ENCODE measurements at regions not wholly inside any gene's neighbourhood (a gene's known extent, or its start where the extent isn't known, plus 50 kb on each side); places are given as distances from the start of the nearest gene placed in this dataset.

GRCh38 chr3:95894820-95895219 is 919.6 kb upstream of the EPHA6 start:
- Mint-ChIP-seq H3K9me3 (peaks cover 11% of the 10 kb centered on the region), H3K36me3 (ENCODE audit: low read depth) (peaks cover 3% of the 10 kb centered on the region), H3K4me3 (no peak overlapping the region), H3K4me1 (no peaks in the 10 kb centered on the region), H3K27ac (ENCODE audit: unreplicated experiment) (no peak overlapping the region), H3K27me3 (ENCODE audit: low read depth) (no peaks in the 10 kb centered on the region)
- DNase-seq (ENCODE audit: low read depth, low spot score), result no peak
- TF ChIP-seq, protein P1, sequence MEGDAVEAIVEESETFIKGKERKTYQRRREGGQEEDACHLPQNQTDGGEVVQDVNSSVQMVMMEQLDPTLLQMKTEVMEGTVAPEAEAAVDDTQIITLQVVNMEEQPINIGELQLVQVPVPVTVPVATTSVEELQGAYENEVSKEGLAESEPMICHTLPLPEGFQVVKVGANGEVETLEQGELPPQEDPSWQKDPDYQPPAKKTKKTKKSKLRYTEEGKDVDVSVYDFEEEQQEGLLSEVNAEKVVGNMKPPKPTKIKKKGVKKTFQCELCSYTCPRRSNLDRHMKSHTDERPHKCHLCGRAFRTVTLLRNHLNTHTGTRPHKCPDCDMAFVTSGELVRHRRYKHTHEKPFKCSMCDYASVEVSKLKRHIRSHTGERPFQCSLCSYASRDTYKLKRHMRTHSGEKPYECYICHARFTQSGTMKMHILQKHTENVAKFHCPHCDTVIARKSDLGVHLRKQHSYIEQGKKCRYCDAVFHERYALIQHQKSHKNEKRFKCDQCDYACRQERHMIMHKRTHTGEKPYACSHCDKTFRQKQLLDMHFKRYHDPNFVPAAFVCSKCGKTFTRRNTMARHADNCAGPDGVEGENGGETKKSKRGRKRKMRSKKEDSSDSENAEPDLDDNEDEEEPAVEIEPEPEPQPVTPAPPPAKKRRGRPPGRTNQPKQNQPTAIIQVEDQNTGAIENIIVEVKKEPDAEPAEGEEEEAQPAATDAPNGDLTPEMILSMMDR (conservative IDR thresholded peaks at IDR 0.05), result no peak

DNA sequence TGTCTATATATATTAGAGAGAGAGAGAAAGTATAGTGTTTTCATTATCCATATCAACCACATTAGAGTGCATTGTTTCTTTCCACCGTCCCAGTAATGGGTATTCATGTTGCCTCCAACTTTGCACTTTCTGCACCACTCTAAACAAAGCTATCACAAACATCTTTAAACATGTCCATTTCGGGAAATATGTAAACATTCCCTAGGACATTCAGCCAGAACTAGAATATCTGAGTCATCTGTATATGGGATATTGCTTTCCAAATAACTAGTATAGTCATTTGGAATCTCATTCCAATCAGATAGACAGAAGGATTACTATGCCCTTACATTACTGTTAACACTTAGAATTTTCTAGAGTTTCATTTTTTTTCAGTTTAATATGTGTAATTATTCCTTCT is 914.9 kb upstream of the EPHA6 start:
- no peak overlapping the region for H3K4me3 Mint-ChIP-seq

GRCh38 chr3:95899911-95900310 is 914.5 kb upstream of the EPHA6 start:
- TF ChIP-seq, protein P1 (conservative IDR thresholded peaks at IDR 0.05), result no peak
- no peak overlapping the region for H3K4me3 Mint-ChIP-seq
- no peak overlapping the region for H3K27ac Mint-ChIP-seq (ENCODE audit: unreplicated experiment)
- H3K9me3 Mint-ChIP-seq, result no peaks in the 10 kb centered on the region
- no peaks in the 10 kb centered on the region for H3K27me3 Mint-ChIP-seq (ENCODE audit: low read depth)
- no peaks in the 10 kb centered on the region for H3K4me1 Mint-ChIP-seq
- no peak for DNase-seq (ENCODE audit: low read depth, low spot score)
- H3K36me3 Mint-ChIP-seq (ENCODE audit: low read depth), result no peaks in the 10 kb centered on the region

More for the DNA sequence above, 914.9 kb upstream of the EPHA6 start:
- Mint-ChIP-seq H3K4me1 (no peaks in the 10 kb centered on the region), H3K27ac (ENCODE audit: unreplicated experiment) (no peak overlapping the region), H3K27me3 (ENCODE audit: low read depth) (no peaks in the 10 kb centered on the region), H3K9me3 (no peaks in the 10 kb centered on the region), H3K36me3 (ENCODE audit: low read depth) (no peaks in the 10 kb centered on the region)
- TF ChIP-seq, protein P1 (conservative IDR thresholded peaks at IDR 0.05), result no peak
- DNase-seq (ENCODE audit: low read depth, low spot score), result no peak

- Mint-ChIP-seq H3K27me3 (ENCODE audit: low read depth) (no peaks in the 10 kb centered on the region), H3K27ac (ENCODE audit: unreplicated experiment) (no peak overlapping the region), H3K4me3 (no peak overlapping the region), H3K4me1 (no peaks in the 10 kb centered on the region), H3K36me3 (ENCODE audit: low read depth) (no peaks in the 10 kb centered on the region), H3K9me3 (no peaks in the 10 kb centered on the region)
- no peak for DNase-seq (ENCODE audit: low read depth, low spot score)
- TF ChIP-seq, protein P1 (conservative IDR thresholded peaks at IDR 0.05), result no peak
These were observed 912.4 kb upstream of the EPHA6 start for GRCh38 chr3:95901948-95902347.

GRCh38 chr3:95905182-95905581 is 909.2 kb upstream of the EPHA6 start:
- TF ChIP-seq, protein P1 (conservative IDR thresholded peaks at IDR 0.05), result no peak
- H3K4me3 Mint-ChIP-seq, result no peak overlapping the region
- no peaks in the 10 kb centered on the region for H3K36me3 Mint-ChIP-seq (ENCODE audit: low read depth)
- no peaks in the 10 kb centered on the region for H3K27me3 Mint-ChIP-seq (ENCODE audit: low read depth)
- H3K27ac Mint-ChIP-seq (ENCODE audit: unreplicated experiment), result no peak overlapping the region
- H3K4me1 Mint-ChIP-seq, result no peaks in the 10 kb centered on the region
- no peak for DNase-seq (ENCODE audit: low read depth, low spot score)
- H3K9me3 Mint-ChIP-seq, result peaks cover 5% of the 10 kb centered on the region

GRCh38 chr3:95911767-95912166 is 902.6 kb upstream of the EPHA6 start:
- no peaks in the 10 kb centered on the region for H3K36me3 Mint-ChIP-seq (ENCODE audit: low read depth)
- no peak overlapping the region for H3K4me3 Mint-ChIP-seq
- peaks cover 7% of the 10 kb centered on the region for H3K9me3 Mint-ChIP-seq
- no peak for DNase-seq (ENCODE audit: low read depth, low spot score)
- TF ChIP-seq, protein P1 (conservative IDR thresholded peaks at IDR 0.05), result no peak
- no peaks in the 10 kb centered on the region for H3K4me1 Mint-ChIP-seq
- no peak overlapping the region for H3K27ac Mint-ChIP-seq (ENCODE audit: unreplicated experiment)
- H3K27me3 Mint-ChIP-seq (ENCODE audit: low read depth), result no peaks in the 10 kb centered on the region

All from neural crest cell (in vitro differentiated cells).